NT2/D1 (cell line): ENCODE measurements at regions not wholly inside any gene's neighbourhood (a gene's known extent, or its start where the extent isn't known, plus 50 kb on each side); places are given as distances from the start of the nearest gene placed in this dataset.

ENCODE experiments used
- SUZ12 ChIP-seq: IDR thresholded peaks from 2 replicates; pipeline ENCODE4 v1.6.1; 2011; ENCODE audit not compliant: insufficient read length, insufficient read depth; ENCODE audit errors: extremely low read depth
- YY1 ChIP-seq: IDR thresholded peaks from 2 replicates; pipeline ENCODE4 v1.6.1; 2011; ENCODE audit not compliant: insufficient read length, insufficient read depth
- ZNF274 ChIP-seq: IDR thresholded peaks from 2 replicates; pipeline ENCODE4 v1.6.1; 2011; ENCODE audit warnings: mild to moderate bottlenecking, low read depth, low read length

GRCh38 chrX:129041319-129041718 lies 482.0 kb downstream of the SMARCA1 start:
- no peak for TF ChIP-seq ZNF274
- TF ChIP-seq YY1, result no peak
- no peak for TF ChIP-seq SUZ12
